ENCODE measurements at regions not wholly inside any gene's neighbourhood (a gene's known extent, or its start where the extent isn't known, plus 50 kb on each side); places are given as distances from the start of the nearest gene placed in this dataset.
A peak's percentile ranks its signal among the peaks of the same experiment; 100 is the strongest.

DNA sequence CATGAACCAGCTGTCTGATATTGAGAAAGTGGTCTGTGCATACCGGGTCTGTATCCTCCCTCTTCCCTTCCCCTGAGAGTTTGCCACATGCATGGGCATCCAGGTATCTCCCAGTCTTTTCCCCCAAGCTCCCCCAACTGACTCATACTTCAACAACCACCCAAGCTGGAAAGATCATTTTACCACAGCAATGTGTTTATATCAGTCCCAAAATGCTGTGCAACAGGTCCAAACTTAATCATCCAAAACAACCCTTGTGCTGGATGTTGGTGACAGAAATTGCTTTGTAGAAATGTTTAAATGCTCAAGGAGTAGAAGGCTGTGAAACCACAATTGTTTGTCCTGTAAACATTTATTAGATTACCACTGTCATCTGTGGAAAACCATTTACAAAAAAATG lies 286.8 kb upstream of the KLF3 start:
- TF ChIP-seq, protein P1, sequence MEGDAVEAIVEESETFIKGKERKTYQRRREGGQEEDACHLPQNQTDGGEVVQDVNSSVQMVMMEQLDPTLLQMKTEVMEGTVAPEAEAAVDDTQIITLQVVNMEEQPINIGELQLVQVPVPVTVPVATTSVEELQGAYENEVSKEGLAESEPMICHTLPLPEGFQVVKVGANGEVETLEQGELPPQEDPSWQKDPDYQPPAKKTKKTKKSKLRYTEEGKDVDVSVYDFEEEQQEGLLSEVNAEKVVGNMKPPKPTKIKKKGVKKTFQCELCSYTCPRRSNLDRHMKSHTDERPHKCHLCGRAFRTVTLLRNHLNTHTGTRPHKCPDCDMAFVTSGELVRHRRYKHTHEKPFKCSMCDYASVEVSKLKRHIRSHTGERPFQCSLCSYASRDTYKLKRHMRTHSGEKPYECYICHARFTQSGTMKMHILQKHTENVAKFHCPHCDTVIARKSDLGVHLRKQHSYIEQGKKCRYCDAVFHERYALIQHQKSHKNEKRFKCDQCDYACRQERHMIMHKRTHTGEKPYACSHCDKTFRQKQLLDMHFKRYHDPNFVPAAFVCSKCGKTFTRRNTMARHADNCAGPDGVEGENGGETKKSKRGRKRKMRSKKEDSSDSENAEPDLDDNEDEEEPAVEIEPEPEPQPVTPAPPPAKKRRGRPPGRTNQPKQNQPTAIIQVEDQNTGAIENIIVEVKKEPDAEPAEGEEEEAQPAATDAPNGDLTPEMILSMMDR (IDR thresholded peaks at IDR 0.05; ENCODE audit: low read depth, low read length) = no peak
- Histone ChIP-seq H3K27ac (no peak overlapping the region), H3K9me3 (ENCODE audit: severe bottlenecking) (no peaks in the 10 kb centered on the region), H3K4me3 (ENCODE audit: low read depth, low read length) (no peak overlapping the region), H3K27me3 (ENCODE audit: insufficient read depth, low read depth, severe bottlenecking) (no peaks in the 10 kb centered on the region), H3K36me3 (no peaks in the 10 kb centered on the region)
- DNase-seq = no peak

DNA sequence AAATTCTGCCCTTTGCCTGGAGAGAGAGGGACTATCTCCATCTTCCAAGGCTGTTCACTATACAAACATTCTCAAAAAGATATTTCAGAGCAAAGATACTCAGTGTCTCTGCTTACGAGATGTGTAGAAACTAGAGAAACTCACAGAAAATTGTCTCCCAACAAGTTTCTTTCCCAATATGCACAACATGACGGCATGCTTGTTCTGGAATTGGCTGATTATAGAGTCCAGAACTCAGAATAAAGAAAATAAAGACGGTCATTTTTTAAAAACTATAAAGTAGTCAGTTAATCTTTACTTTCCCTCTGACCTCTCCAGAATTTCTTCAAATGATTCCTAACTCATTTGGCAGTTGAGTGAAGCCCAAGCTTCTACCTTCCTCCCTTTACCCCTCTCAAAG lies 285.5 kb upstream of the KLF3 start:
- no peak for DNase-seq
- Histone ChIP-seq H3K27ac (no peak overlapping the region), H3K36me3 (no peaks in the 10 kb centered on the region), H3K27me3 (ENCODE audit: insufficient read depth, low read depth, severe bottlenecking) (no peaks in the 10 kb centered on the region), H3K4me3 (ENCODE audit: low read depth, low read length) (no peak overlapping the region), H3K9me3 (ENCODE audit: severe bottlenecking) (no peaks in the 10 kb centered on the region)
- TF ChIP-seq, protein P1 (IDR thresholded peaks at IDR 0.05; ENCODE audit: low read depth, low read length) = no peak

DNA sequence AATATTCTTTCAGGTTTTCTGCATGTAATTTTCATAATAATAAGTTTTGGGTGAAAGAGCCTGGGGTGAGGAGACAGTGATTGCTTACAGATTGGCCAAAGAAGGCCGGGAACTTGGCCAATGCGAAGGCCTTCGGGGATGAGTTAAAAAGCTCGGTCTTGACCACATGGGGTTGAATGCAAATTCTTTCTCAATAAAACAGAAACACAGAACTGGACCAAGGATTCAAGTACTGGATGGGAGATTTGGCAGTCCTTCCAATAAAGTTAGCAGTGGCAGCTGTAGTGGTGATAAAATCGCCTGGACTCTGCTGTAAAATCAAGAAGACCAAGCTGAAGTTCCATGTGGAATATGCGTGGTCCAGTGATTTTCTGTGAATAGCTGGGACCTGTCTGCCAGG lies 282.2 kb upstream of the KLF3 start:
- no peak for DNase-seq
- TF ChIP-seq, protein P1 (IDR thresholded peaks at IDR 0.05; ENCODE audit: low read depth, low read length) = no peak
- Histone ChIP-seq H3K9me3 (ENCODE audit: severe bottlenecking) (no peaks in the 10 kb centered on the region), H3K4me3 (ENCODE audit: low read depth, low read length) (no peak overlapping the region), H3K27ac (no peak overlapping the region), H3K36me3 (no peaks in the 10 kb centered on the region), H3K27me3 (ENCODE audit: insufficient read depth, low read depth, severe bottlenecking) (no peaks in the 10 kb centered on the region)

DNA sequence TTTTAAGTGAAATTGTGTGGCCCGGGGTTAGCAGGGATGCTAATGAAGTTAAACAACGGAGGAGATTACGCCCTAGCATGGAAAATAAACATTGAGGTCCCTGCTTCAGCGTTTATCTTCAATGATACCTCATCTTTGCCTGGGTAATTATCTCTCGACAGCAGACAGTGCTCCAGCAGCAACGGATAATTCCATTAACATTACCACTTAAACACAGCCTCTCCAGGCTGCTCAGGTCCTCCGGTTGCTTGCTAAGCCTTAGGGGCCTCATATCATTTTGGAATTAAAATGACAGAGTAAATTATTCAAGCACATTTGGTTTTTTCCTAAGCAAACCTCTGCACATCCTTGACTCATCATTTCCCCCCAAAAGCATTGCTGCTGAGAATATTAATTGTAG lies 281.5 kb upstream of the KLF3 start:
- Histone ChIP-seq H3K27ac (no peak overlapping the region), H3K9me3 (ENCODE audit: severe bottlenecking) (no peaks in the 10 kb centered on the region)
- TF ChIP-seq, protein P1 (IDR thresholded peaks at IDR 0.05; ENCODE audit: low read depth, low read length) = no peak

DNA sequence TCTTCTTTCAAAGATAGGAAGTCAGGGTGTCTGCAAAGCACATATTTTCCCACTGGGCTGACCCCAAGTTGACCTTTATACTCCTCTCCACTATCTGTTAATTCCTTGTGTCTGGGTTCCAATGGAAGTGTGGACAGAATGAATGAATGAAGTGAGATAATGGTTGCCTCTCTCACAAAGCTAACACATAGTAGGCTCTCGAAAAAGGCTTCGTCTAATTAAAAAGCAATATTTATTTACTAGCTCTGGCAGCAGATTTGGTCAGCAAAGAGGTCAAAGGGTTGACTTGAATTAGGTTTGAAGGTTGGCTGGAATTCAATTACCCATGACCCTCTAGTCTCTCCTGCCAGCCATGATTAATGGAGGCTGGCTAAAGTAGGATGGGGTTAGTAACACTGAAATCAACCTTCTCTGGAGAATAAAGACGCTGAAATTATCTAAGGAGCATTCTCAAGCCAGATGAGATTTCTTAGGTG lies 280.3 kb upstream of the KLF3 start:
- peaks cover 1% of the 10 kb centered on the region for H3K9me3 ChIP-seq (ENCODE audit: severe bottlenecking)
- no peak overlapping the region for H3K4me3 ChIP-seq (ENCODE audit: low read depth, low read length)
- no peak overlapping the region for H3K27ac ChIP-seq
- TF ChIP-seq, protein P1 (IDR thresholded peaks at IDR 0.05; ENCODE audit: low read depth, low read length) = no peak
- no peaks in the 10 kb centered on the region for H3K36me3 ChIP-seq
- DNase-seq = no peak
- no peaks in the 10 kb centered on the region for H3K27me3 ChIP-seq (ENCODE audit: insufficient read depth, low read depth, severe bottlenecking)

More for the DNA sequence above, 281.5 kb upstream of the KLF3 start:
- no peak overlapping the region for H3K4me3 ChIP-seq (ENCODE audit: low read depth, low read length)
- peak; percentile 53 for DNase-seq
- no peaks in the 10 kb centered on the region for H3K27me3 ChIP-seq (ENCODE audit: insufficient read depth, low read depth, severe bottlenecking)
- no peaks in the 10 kb centered on the region for H3K36me3 ChIP-seq

Data from WERI-Rb-1 (cell line).